ENCODE measurements at regions not wholly inside any gene's neighbourhood (a gene's known extent, or its start where the extent isn't known, plus 50 kb on each side); places are given as distances from the start of the nearest gene placed in this dataset.

GRCh38 chrX:109842611-109843010 lies 109.6 kb upstream of the ACSL4 start:
- DNase-seq (ENCODE audit: low read depth in 2 of 2): no peak

- no peak for DNase-seq (ENCODE audit: low read depth in 2 of 2)
Observed at GRCh38 chrX:109843963-109844751, 111.1 kb upstream of the ACSL4 start.

- no peak for DNase-seq (ENCODE audit: low read depth in 2 of 2)
Observed at GRCh38 chrX:109844986-109845385, 111.9 kb upstream of the ACSL4 start.

GRCh38 chrX:109845996-109846395 lies 112.9 kb upstream of the ACSL4 start:
- no peak for DNase-seq (ENCODE audit: low read depth in 2 of 2)

- DNase-seq (ENCODE audit: low read depth in 2 of 2): no peak
Observed at GRCh38 chrX:109847257-109848187, 114.5 kb upstream of the ACSL4 start.

GRCh38 chrX:109848461-109849050 lies 115.5 kb upstream of the ACSL4 start:
- no peak for DNase-seq (ENCODE audit: low read depth in 2 of 2)

- no peak for DNase-seq (ENCODE audit: low read depth in 2 of 2)
Observed at GRCh38 chrX:109854096-109854495, 121.0 kb upstream of the ACSL4 start.

- DNase-seq (ENCODE audit: low read depth in 2 of 2): no peak
Observed at GRCh38 chrX:109855501-109855900, 122.4 kb upstream of the ACSL4 start.

- DNase-seq (ENCODE audit: low read depth in 2 of 2): no peak
Observed at GRCh38 chrX:109856974-109857373, 123.9 kb upstream of the ACSL4 start.

GRCh38 chrX:109857584-109858228 lies 124.6 kb upstream of the ACSL4 start:
- no peak for DNase-seq (ENCODE audit: low read depth in 2 of 2)

- DNase-seq (ENCODE audit: low read depth in 2 of 2): no peak
Observed at GRCh38 chrX:109858602-109859341, 125.7 kb upstream of the ACSL4 start.

GRCh38 chrX:109859651-109860050 lies 126.6 kb upstream of the ACSL4 start:
- no peak for DNase-seq (ENCODE audit: low read depth in 2 of 2)

GRCh38 chrX:109862433-109862832 lies 129.4 kb upstream of the ACSL4 start:
- no peak for DNase-seq (ENCODE audit: low read depth in 2 of 2)

GRCh38 chrX:109863811-109864210 lies 130.8 kb upstream of the ACSL4 start:
- DNase-seq (ENCODE audit: low read depth in 2 of 2): no peak

- DNase-seq (ENCODE audit: low read depth in 2 of 2): no peak
Observed at GRCh38 chrX:109871121-109871888, 131.6 kb upstream of the TMEM164 start.

- DNase-seq (ENCODE audit: low read depth in 2 of 2): no peak
Observed at GRCh38 chrX:109872021-109872732, 130.7 kb upstream of the TMEM164 start.

- no peak for DNase-seq (ENCODE audit: low read depth in 2 of 2)
Observed at GRCh38 chrX:109873574-109873973, 129.3 kb upstream of the TMEM164 start.

GRCh38 chrX:109873983-109874382 lies 128.9 kb upstream of the TMEM164 start:
- DNase-seq (ENCODE audit: low read depth in 2 of 2): no peak

GRCh38 chrX:109874548-109874947 lies 128.4 kb upstream of the TMEM164 start:
- no peak for DNase-seq (ENCODE audit: low read depth in 2 of 2)

GRCh38 chrX:109875831-109876230 lies 127.1 kb upstream of the TMEM164 start:
- no peak for DNase-seq (ENCODE audit: low read depth in 2 of 2)
